HepG2 (cell line): ENCODE measurements at regions not wholly inside any gene's neighbourhood (a gene's known extent, or its start where the extent isn't known, plus 50 kb on each side); places are given as distances from the start of the nearest gene placed in this dataset.
A peak's percentile ranks its signal among the peaks of the same experiment; 100 is the strongest.

Source experiments
- ATF4 ChIP-seq, 2 experiments: fragments of 450-650 bp in 1 of 2; sonication (generic) in 1 of 2; formaldehyde crosslinking; IDR thresholded peaks; 2 replicates each; pipeline versions ENCODE4 v1.5.0 to v1.8.0; 2020 to 2022; ENCODE audit warnings: mild to moderate bottlenecking in 1 of 2, missing genetic modification reagents in 1 of 2
- CEBPG ChIP-seq: IDR thresholded peaks from 2 replicates; pipeline ENCODE4 v1.6.1; 2016
- DR1 ChIP-seq: sonication (generic); formaldehyde crosslinking; IDR thresholded peaks from 2 replicates; pipeline ENCODE4 v1.8.0; 2021; ENCODE audit warnings: mild to moderate bottlenecking, missing genetic modification reagents, inconsistent platforms
- DZIP1 ChIP-seq: sonication (generic); formaldehyde crosslinking; IDR thresholded peaks from 2 replicates; pipeline ENCODE4 v1.5.0; 2020; ENCODE audit warnings: mild to moderate bottlenecking, missing genetic modification reagents
- FOXO1 ChIP-seq: sonication (generic); formaldehyde crosslinking; IDR thresholded peaks from 2 replicates; pipeline ENCODE4 v1.4.0; 2020; ENCODE audit warnings: missing genetic modification reagents
- KDM1A ChIP-seq: IDR thresholded peaks from 2 replicates; pipeline ENCODE4 v1.6.1; 2016; ENCODE audit warnings: missing compliant biosample characterization
- KMT2B ChIP-seq: IDR thresholded peaks from 2 replicates; pipeline ENCODE4 v1.6.1; 2016; ENCODE audit warnings: missing genetic modification reagents, missing compliant biosample characterization
- MTA3 ChIP-seq: sonication (generic); formaldehyde crosslinking; IDR thresholded peaks from 2 replicates; pipeline ENCODE4 v1.4.0; 2020; ENCODE audit warnings: missing genetic modification reagents
- MYNN ChIP-seq: sonication (generic); formaldehyde crosslinking; IDR thresholded peaks from 2 replicates; pipeline ENCODE4 v1.4.0; 2020; ENCODE audit warnings: mild to moderate bottlenecking, low read depth, missing genetic modification reagents
- MYPOP ChIP-seq: sonication (generic); formaldehyde crosslinking; IDR thresholded peaks from 2 replicates; pipeline ENCODE4 v1.8.1; 2023; ENCODE audit warnings: mild to moderate bottlenecking, moderate library complexity, missing genetic modification reagents
- TARDBP ChIP-seq: sonication (generic); formaldehyde crosslinking; IDR thresholded peaks from 2 replicates; pipeline ENCODE4 v1.8.0; 2022; ENCODE audit warnings: mild to moderate bottlenecking, missing genetic modification reagents
- ZNF225 ChIP-seq: sonication (generic); formaldehyde crosslinking; IDR thresholded peaks from 2 replicates; pipeline ENCODE4 v1.4.0; 2020; ENCODE audit warnings: mild to moderate bottlenecking, missing genetic modification reagents
- ZNF430 ChIP-seq: sonication (generic); formaldehyde crosslinking; IDR thresholded peaks from 2 replicates; pipeline ENCODE4 v1.9.0; 2021; ENCODE audit warnings: mild to moderate bottlenecking, missing genetic modification reagents
- ZNF432 ChIP-seq: sonication (generic); formaldehyde crosslinking; IDR thresholded peaks from 2 replicates; pipeline ENCODE4 v1.5.0; 2020; ENCODE audit warnings: missing genetic modification reagents, mild to moderate bottlenecking, borderline replicate concordance
- ZNF567 ChIP-seq: sonication (generic); formaldehyde crosslinking; IDR thresholded peaks from 2 replicates; pipeline ENCODE4 v1.8.1; 2023; ENCODE audit warnings: mild to moderate bottlenecking, missing genetic modification reagents, borderline replicate concordance
- TF ChIP-seq, protein P1 (sequence below): sonication (generic); formaldehyde crosslinking; IDR thresholded peaks from 2 replicates; pipeline ENCODE4 v1.8.0; 2023; ENCODE audit warnings: mild to moderate bottlenecking, missing genetic modification reagents
- TF ChIP-seq, protein P2 (sequence below): sonication (generic); formaldehyde crosslinking; IDR thresholded peaks from 2 replicates; pipeline ENCODE4 v1.4.0; 2020; ENCODE audit warnings: mild to moderate bottlenecking, missing genetic modification reagents
- TF ChIP-seq, protein P3 (sequence below): sonication (generic); formaldehyde crosslinking; IDR thresholded peaks from 2 replicates; pipeline ENCODE4 v1.5.1; 2020; ENCODE audit warnings: missing genetic modification reagents, mild to moderate bottlenecking, borderline replicate concordance

DNA sequence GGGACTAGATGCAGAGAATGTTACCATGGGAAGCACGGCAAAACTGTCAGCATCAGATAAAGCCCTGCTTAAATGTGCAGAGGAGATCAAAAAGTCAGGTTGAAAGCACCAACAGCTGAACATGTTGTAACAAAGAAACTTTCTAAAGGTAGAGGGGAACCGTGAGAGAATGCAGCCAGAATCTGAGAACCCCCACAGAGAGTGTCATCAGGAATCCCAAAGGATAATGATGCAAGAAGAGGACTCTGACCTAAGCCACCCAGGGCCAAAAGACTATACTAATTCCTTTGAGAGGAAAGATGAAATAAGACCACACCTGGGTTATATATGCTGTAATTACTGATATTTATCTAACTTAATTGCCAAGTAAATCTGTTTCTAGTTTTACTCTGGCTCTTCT, 116.6 kb downstream of the PCSK1 start (continued):
- TF ChIP-seq MYPOP (CRISPR knock-in tag) (no peak), CEBPG (CRISPR knock-in tag) (peak; percentile 76; the same call in 1 of the 2 replicates), DZIP1 (no peak), MYNN (CRISPR knock-in tag) (no peak), FOXO1 (CRISPR knock-in tag) (no peak), DR1 (CRISPR knock-in tag) (no peak), TARDBP (no peak), KMT2B (CRISPR knock-in tag) (no peak), ZNF567 (no peak), ZNF432 (no peak), ZNF225 (no peak), MTA3 (CRISPR knock-in tag) (no peak), KDM1A (CRISPR knock-in tag) (no peak), ZNF430 (CRISPR knock-in tag) (no peak), ATF4 (CRISPR knock-in tag; IDR thresholded peaks at IDR 0.05) (peak in 1 of 2 experiments; percentile 80; a peak in 2 of 4 replicates)
- TF ChIP-seq, protein P1, sequence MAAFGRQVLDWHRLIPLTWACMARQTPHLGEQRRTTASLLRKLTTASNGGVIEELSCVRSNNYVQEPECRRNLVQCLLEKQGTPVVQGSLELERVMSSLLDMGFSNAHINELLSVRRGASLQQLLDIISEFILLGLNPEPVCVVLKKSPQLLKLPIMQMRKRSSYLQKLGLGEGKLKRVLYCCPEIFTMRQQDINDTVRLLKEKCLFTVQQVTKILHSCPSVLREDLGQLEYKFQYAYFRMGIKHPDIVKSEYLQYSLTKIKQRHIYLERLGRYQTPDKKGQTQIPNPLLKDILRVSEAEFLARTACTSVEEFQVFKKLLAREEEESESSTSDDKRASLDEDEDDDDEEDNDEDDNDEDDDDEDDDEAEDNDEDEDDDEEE (CRISPR knock-in tag), result no peak
- TF ChIP-seq, protein P2, sequence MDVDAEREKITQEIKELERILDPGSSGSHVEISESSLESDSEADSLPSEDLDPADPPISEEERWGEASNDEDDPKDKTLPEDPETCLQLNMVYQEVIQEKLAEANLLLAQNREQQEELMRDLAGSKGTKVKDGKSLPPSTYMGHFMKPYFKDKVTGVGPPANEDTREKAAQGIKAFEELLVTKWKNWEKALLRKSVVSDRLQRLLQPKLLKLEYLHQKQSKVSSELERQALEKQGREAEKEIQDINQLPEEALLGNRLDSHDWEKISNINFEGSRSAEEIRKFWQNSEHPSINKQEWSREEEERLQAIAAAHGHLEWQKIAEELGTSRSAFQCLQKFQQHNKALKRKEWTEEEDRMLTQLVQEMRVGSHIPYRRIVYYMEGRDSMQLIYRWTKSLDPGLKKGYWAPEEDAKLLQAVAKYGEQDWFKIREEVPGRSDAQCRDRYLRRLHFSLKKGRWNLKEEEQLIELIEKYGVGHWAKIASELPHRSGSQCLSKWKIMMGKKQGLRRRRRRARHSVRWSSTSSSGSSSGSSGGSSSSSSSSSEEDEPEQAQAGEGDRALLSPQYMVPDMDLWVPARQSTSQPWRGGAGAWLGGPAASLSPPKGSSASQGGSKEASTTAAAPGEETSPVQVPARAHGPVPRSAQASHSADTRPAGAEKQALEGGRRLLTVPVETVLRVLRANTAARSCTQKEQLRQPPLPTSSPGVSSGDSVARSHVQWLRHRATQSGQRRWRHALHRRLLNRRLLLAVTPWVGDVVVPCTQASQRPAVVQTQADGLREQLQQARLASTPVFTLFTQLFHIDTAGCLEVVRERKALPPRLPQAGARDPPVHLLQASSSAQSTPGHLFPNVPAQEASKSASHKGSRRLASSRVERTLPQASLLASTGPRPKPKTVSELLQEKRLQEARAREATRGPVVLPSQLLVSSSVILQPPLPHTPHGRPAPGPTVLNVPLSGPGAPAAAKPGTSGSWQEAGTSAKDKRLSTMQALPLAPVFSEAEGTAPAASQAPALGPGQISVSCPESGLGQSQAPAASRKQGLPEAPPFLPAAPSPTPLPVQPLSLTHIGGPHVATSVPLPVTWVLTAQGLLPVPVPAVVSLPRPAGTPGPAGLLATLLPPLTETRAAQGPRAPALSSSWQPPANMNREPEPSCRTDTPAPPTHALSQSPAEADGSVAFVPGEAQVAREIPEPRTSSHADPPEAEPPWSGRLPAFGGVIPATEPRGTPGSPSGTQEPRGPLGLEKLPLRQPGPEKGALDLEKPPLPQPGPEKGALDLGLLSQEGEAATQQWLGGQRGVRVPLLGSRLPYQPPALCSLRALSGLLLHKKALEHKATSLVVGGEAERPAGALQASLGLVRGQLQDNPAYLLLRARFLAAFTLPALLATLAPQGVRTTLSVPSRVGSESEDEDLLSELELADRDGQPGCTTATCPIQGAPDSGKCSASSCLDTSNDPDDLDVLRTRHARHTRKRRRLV, result no peak
- TF ChIP-seq, protein P3, sequence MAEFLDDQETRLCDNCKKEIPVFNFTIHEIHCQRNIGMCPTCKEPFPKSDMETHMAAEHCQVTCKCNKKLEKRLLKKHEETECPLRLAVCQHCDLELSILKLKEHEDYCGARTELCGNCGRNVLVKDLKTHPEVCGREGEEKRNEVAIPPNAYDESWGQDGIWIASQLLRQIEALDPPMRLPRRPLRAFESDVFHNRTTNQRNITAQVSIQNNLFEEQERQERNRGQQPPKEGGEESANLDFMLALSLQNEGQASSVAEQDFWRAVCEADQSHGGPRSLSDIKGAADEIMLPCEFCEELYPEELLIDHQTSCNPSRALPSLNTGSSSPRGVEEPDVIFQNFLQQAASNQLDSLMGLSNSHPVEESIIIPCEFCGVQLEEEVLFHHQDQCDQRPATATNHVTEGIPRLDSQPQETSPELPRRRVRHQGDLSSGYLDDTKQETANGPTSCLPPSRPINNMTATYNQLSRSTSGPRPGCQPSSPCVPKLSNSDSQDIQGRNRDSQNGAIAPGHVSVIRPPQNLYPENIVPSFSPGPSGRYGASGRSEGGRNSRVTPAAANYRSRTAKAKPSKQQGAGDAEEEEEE, result no peak
